ENCODE measurements at regions not wholly inside any gene's neighbourhood (a gene's known extent, or its start where the extent isn't known, plus 50 kb on each side); places are given as distances from the start of the nearest gene placed in this dataset.

DNA sequence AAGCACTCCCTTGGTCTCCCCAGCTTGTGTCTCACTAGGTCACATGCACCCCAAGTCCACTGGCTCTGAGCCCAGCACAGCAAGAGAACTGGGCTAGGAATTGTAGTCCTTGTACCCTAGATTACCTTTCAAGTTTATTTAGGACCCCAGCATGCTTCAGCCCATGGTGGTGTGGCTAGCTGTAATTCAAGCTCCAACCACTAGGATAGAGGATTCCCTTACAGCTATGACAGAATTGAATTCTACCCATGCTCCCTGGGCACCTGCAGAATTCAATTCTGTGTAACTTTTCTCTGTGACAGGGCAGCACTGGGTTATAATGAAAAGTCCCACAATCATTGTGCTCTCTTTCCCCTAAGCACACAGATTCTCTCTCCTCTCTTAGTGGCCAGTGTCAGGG is 253.8 kb upstream of the DMD start:
- DNase-seq: no peak

DNA sequence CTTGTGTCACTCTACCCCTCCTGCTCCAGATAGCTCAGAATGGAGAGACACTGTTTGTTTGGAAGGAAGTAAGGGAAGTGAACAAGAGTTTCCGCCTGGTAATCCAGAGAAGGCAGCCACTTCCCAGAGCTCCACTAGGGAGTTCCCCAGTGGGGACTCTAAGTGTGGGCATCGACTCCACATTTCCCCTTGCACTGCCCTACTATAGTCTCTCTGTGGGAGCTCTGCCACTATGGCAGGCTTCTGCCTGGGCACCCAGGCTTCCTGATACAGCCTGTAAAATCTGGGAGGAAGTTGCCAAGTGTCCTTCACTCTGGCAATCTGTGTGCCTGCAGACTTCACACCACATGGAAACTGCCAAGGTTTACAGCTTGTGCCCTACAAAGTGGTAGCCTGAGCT is 245.8 kb upstream of the DMD start:
- DNase-seq: no peak

DNA sequence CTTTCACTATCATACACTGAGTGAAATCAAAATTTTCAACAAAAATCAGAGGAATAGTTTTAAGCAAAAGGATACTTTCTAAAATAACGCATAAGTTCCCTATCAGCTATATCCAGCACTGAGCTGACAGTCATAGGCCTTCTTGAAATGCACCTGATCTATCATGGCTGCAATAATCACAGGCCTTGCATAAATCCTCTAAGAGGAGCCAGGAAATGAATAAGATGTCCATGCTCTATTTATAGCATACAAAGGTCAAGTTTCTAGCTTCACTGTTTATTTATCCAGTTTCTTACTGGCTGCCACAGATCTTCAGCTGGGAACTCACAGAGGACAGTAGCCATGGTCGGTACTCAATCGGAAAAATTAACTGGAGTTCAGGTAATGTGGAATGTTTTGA is 235.9 kb upstream of the DMD start:
- DNase-seq: no peak

DNA sequence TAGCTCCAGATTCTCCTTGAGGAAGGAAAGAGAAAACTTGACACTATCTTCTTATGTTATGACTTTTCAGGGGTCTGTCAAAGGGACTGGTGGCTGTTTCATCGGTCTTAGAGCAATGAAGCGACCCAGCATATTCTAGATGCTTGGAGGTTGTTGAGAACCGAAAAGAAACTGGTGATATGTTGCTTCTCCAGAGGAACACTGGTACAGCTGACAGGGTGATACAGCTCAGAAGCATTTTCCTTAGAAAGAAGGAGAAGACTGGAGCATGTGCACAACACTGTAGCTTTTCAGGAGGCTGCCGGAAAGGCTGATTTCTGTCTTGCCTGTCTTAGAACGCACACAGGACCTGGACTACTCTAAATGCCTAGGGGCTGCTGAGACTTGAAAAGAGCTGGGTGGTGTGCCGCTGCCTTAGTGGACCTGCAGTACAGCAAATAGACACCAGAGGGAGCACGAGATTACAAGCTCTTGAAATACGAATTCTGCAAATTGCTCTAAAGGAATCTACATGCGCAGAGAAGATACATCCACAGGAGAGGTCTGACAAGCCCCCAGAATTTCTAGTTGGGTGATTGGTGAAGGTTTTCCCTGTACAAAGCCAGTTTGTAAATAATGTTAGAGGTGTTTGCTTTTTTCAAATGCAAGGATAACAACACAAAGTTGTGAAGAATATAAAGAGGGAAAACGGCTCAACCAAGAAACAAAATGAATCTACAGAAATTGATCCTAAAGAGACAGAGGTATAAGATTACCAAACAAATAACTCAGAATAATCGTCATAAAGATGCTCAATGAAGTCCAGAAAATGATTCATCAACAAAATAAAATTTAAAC is 223.1 kb upstream of the DMD start:
- peak; percentile 4 for DNase-seq

DNA sequence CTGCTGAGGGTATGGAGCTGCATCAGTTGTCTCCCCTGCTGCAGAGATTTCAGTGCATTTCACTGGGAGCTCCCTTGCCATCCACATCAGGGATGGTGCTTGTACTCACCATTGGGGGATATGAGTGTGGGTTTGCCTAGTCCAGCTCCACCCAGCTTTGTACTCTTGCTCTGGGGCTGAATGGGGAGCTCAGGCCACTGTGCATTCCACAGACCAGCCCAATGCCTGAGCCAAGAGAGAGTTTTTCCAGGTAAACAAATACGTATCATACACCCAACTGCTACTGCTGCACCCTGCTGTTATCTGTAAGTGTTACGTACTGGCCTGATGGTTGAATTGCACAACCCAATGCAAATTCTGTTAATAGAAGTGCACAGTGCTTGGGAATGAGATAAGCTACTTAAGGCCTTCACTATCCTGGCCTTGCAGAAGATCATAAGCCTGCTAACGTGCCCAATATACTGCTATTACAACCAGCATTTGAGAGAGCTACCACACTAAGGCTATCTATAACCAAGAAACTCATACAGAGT is 205.0 kb upstream of the DMD start:
- DNase-seq: no peak

DNA sequence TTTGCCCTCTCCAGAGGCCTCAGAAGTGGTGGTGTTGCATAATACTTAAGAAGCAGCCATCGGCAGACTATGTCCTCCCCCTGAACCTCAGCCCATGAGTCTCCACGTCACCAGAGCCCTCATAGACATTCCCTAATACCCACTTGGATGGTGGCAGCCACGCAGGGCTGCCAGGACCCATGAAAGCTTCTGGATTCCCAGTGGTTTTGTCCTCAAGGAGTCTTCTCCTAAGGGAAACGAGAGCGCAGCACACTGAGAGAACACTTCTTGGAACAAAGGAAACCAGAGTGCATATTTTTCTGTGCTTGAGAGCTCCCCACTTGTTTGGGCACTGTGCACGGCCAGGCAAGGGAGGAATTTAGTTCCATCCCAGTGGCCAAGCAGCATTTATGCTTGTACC is 204.1 kb upstream of the DMD start:
- no peak for DNase-seq

GRCh38 chrX:33385546-33385945 is 174.2 kb upstream of the DMD start:
- no peak for DNase-seq

DNA sequence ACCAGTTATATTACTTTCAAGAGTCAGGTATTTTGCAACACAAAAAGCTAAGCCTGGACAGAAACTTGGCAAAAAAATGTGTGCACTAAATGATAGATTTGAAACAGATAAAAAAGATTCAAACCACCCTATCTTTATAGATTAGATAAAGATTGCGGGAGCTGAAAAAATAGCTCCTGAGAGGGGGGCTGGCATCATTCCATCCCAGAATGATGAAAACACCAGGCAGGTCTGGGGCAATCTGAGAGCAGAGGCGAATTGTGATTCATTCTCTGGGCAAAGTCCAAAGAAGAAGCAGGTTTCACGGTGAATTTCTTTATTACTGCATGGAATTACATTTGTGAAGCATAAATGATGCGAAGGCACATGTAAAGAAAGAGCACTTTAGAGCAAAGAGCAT is 168.5 kb upstream of the DMD start:
- DNase-seq: no peak

GRCh38 chrX:33357606-33358005 is 146.3 kb upstream of the DMD start:
- DNase-seq: no peak

DNA sequence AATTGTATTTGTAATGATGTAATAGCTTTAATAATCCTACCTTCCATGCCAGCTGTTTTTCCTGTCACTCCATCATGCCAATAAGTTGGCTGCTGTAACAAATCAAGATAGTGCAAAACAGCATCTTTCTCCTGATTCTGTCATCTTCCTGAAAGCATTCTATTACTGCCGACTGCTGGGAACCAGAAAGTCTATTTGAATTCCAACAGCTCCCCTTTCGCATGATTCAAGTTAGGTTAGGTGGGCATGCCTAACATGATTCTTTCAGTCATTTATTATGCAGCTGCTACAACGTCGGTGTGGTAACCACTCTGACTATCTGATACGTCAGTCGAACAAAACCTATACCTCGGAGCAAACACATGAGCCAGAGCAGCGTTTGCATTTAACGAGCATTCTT is 127.9 kb upstream of the DMD start:
- no peak for DNase-seq

- no peak for DNase-seq
Measured at GRCh38 chrX:33336783-33337182, 125.4 kb upstream of the DMD start.

- DNase-seq: no peak
Measured at GRCh38 chrX:33333271-33333670, 121.9 kb upstream of the DMD start.

DNA sequence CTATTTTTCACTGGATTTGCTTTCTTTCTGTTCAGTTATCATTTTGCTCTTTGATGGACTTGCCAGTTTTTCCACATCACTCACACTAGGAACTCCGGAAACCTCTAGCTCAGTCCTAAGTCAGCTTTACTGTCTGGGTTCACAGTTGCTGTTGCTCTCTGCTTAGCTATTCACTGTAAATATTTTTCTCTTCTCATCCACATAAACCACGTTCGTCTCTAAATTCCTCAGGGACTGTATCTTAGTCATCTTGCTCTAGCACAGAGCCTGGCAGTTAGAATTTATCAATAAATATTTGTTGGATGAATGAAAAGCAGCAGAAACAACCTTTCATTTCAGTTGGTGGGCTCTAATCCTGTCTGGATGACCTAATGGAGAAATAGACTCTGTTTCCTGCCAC is 119.4 kb upstream of the DMD start:
- DNase-seq: no peak

DNA sequence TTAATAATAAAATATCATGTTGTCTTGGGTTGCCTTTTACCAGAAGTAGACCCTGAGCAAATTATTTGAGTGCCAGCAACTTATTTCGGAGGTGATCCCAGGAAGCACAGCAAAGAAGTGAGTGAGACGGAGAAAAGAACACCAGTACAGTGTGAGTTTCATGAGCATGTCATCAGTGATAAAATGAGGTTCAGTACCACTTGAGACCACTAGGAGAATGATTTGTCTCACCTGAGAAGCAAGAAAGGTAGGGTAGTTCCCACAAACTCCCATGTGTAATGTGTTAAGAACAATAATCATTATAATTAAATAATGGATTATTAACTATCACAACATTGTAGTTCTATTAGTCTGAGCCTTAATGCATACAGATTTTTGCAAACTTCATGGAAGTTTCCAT is 112.8 kb upstream of the DMD start:
- DNase-seq: no peak

GRCh38 chrX:33307911-33308354 is 96.6 kb upstream of the DMD start:
- DNase-seq: no peak

DNA sequence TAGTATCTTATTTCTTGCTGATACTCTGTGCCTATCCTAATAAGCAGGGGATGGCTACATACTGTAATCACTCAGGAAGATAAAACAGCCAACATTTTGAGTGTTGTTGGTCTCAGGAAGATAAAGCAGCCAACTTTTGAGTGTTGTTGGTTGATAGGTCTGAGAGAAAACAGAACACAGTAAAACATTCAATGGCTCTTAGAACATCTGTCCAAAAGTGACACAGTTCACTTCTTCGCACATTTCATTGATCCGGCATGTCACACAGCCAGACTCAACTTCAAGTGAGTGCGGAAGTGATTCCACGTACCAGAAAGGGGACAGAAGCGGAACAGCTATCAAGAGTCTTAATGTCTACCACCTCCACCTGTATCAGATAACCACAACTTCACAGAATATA is 87.3 kb upstream of the DMD start:
- no peak for DNase-seq

GRCh38 chrX:33285550-33285949 is 74.2 kb upstream of the DMD start:
- DNase-seq: no peak

DNA sequence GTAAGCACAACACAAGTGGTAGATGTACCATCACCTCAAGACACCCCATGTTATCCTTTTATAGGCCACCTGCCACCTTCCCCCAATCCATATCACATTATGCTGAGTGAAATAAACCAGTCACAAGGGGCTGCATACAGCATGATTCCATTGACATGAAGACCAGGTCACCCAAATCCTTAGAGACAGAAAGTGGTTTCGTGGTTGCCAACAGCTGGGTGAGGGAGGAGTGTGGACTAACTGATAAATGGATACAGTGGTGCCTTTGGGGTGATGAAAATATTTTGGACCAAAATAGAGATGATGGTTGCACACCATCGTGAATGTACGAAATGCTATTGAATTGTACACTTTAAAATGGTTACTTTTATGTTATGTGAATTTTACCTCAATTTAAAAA is 65.7 kb upstream of the DMD start:
- DNase-seq: no peak

GRCh38 chrX:33273535-33273934 is 62.2 kb upstream of the DMD start:
- DNase-seq: no peak

- no peak for DNase-seq
Measured at GRCh38 chrX:33272986-33273385, 61.6 kb upstream of the DMD start.
